ENCODE measurements at regions not wholly inside any gene's neighbourhood (a gene's known extent, or its start where the extent isn't known, plus 50 kb on each side); places are given as distances from the start of the nearest gene placed in this dataset.

- no peak for DNase-seq
Observed at GRCh38 chr11:96620464-96621044, 230.7 kb downstream of the JRKL start.

- DNase-seq, result no peak
Observed at GRCh38 chr11:96621161-96621560, 231.3 kb downstream of the JRKL start.

GRCh38 chr11:96622026-96622634 is 232.3 kb downstream of the JRKL start:
- no peak for DNase-seq

- no peak for DNase-seq
Observed at GRCh38 chr11:96624126-96624525, 234.3 kb downstream of the JRKL start.

- no peak for DNase-seq
Observed at GRCh38 chr11:96627376-96627775, 237.6 kb downstream of the JRKL start.

- no peak for DNase-seq
Observed at GRCh38 chr11:96635655-96636054, 245.8 kb downstream of the JRKL start.

GRCh38 chr11:96641261-96641660 is 251.4 kb downstream of the JRKL start:
- no peak for DNase-seq

GRCh38 chr11:96642583-96642982 is 252.8 kb downstream of the JRKL start:
- DNase-seq, result no peak

- no peak for DNase-seq
Observed at GRCh38 chr11:96643173-96643572, 253.4 kb downstream of the JRKL start.

GRCh38 chr11:96647621-96648020 is 257.8 kb downstream of the JRKL start:
- no peak for DNase-seq

- no peak for DNase-seq
Observed at GRCh38 chr11:96648991-96649390, 259.2 kb downstream of the JRKL start.

- DNase-seq, result no peak
Observed at GRCh38 chr11:96652516-96652915, 262.7 kb downstream of the JRKL start.

- DNase-seq, result no peak
Observed at GRCh38 chr11:96655474-96655873, 265.7 kb downstream of the JRKL start.

GRCh38 chr11:96658436-96658835 is 268.6 kb downstream of the JRKL start:
- DNase-seq, result no peak

- DNase-seq, result no peak
Observed at GRCh38 chr11:96664110-96664509, 274.3 kb downstream of the JRKL start.

- no peak for DNase-seq
Observed at GRCh38 chr11:96680211-96681018, 290.6 kb downstream of the JRKL start.

- no peak for DNase-seq
Observed at GRCh38 chr11:96681019-96681716, 291.4 kb downstream of the JRKL start.

GRCh38 chr11:96694338-96694737 is 304.5 kb downstream of the JRKL start:
- DNase-seq, result no peak

- DNase-seq, result no peak
Observed at GRCh38 chr11:96696731-96697130, 306.9 kb downstream of the JRKL start.

- DNase-seq, result no peak
Observed at GRCh38 chr11:96697466-96697865, 307.7 kb downstream of the JRKL start.

GRCh38 chr11:96704847-96705246 is 315.0 kb downstream of the JRKL start:
- DNase-seq, result no peak

GRCh38 chr11:96706761-96707160 is 316.9 kb downstream of the JRKL start:
- no peak for DNase-seq

- no peak for DNase-seq
Observed at GRCh38 chr11:96707273-96707672, 317.5 kb downstream of the JRKL start.

Measured in CD4-positive, alpha-beta T cell treated with Interleukin-21 for 1 hour (primary cell).